ENCODE measurements at regions not wholly inside any gene's neighbourhood (a gene's known extent, or its start where the extent isn't known, plus 50 kb on each side); places are given as distances from the start of the nearest gene placed in this dataset.

DNA sequence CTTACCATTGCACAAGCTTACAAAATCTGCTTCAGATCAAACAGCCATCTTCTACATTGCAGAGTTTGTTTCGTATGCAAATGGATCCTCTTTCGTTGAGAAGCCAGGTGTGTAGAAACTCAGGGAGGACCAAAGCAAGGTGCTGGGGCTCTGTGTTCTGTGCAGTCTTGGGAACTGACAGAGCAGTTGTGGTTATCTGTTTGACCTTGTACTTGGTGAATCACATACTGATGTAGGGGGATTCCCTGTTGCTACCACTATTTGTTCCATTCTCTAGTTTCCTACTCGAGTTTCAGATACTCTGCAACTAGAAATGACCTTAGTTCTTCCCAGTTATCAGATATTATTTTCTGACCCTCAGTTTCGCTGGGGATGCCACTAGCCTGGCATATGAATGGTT is 95.2 kb upstream of the CLDN10 start:
- TF ChIP-seq, protein P1, sequence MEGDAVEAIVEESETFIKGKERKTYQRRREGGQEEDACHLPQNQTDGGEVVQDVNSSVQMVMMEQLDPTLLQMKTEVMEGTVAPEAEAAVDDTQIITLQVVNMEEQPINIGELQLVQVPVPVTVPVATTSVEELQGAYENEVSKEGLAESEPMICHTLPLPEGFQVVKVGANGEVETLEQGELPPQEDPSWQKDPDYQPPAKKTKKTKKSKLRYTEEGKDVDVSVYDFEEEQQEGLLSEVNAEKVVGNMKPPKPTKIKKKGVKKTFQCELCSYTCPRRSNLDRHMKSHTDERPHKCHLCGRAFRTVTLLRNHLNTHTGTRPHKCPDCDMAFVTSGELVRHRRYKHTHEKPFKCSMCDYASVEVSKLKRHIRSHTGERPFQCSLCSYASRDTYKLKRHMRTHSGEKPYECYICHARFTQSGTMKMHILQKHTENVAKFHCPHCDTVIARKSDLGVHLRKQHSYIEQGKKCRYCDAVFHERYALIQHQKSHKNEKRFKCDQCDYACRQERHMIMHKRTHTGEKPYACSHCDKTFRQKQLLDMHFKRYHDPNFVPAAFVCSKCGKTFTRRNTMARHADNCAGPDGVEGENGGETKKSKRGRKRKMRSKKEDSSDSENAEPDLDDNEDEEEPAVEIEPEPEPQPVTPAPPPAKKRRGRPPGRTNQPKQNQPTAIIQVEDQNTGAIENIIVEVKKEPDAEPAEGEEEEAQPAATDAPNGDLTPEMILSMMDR (IDR thresholded peaks at IDR 0.05), result no peak
- no peak for TF ChIP-seq POLR2A (IDR thresholded peaks at IDR 0.05)

All from right lobe of liver (tissue), 4 donors.